ENCODE measurements at regions not wholly inside any gene's neighbourhood (a gene's known extent, or its start where the extent isn't known, plus 50 kb on each side); places are given as distances from the start of the nearest gene placed in this dataset.

GRCh38 chr2:19287324-19287723 lies 71.1 kb downstream of the OSR1 start:
- H3K27ac ChIP-seq, result no peak overlapping the region
- TF ChIP-seq ZFX (IDR thresholded peaks at IDR 0.05) (no peak), CTCF (conservative IDR thresholded peaks at IDR 0.05) (no peak)

GRCh38 chr2:19282305-19282704 lies 76.1 kb downstream of the OSR1 start:
- TF ChIP-seq CTCF (conservative IDR thresholded peaks at IDR 0.05) (no peak), ZFX (IDR thresholded peaks at IDR 0.05) (no peak)
- no peak overlapping the region for H3K27ac ChIP-seq

GRCh38 chr2:19274439-19274838 lies 84.0 kb downstream of the OSR1 start:
- TF ChIP-seq ZFX (IDR thresholded peaks at IDR 0.05) (no peak), CTCF (conservative IDR thresholded peaks at IDR 0.05) (no peak)
- H3K27ac ChIP-seq, result no peak overlapping the region

- H3K27ac ChIP-seq, result no peak overlapping the region
- TF ChIP-seq CTCF (conservative IDR thresholded peaks at IDR 0.05) (no peak), ZFX (IDR thresholded peaks at IDR 0.05) (no peak)
Observed at GRCh38 chr2:19272941-19273470, 85.4 kb downstream of the OSR1 start.

GRCh38 chr2:19272039-19272438 lies 86.4 kb downstream of the OSR1 start:
- no peak overlapping the region for H3K27ac ChIP-seq
- TF ChIP-seq ZFX (IDR thresholded peaks at IDR 0.05) (no peak), CTCF (conservative IDR thresholded peaks at IDR 0.05) (no peak)

GRCh38 chr2:19264852-19265251 lies 93.6 kb downstream of the OSR1 start:
- TF ChIP-seq CTCF (conservative IDR thresholded peaks at IDR 0.05) (no peak), ZFX (IDR thresholded peaks at IDR 0.05) (no peak)

GRCh38 chr2:19262150-19262549 lies 96.3 kb downstream of the OSR1 start:
- no peak overlapping the region for H3K27ac ChIP-seq
- TF ChIP-seq CTCF (conservative IDR thresholded peaks at IDR 0.05) (no peak), ZFX (IDR thresholded peaks at IDR 0.05) (no peak)

More at GRCh38 chr2:19264852-19265251, 93.6 kb downstream of the OSR1 start:
- no peak overlapping the region for H3K27ac ChIP-seq
